ENCODE measurements at regions not wholly inside any gene's neighbourhood (a gene's known extent, or its start where the extent isn't known, plus 50 kb on each side); places are given as distances from the start of the nearest gene placed in this dataset.

- intact Hi-C loops (cut with DNase I; ENCODE audit: low total_unique reads): no loop called here
- no peak for DNase-seq
- Histone ChIP-seq H3K9me3 (peaks cover 0 to 13% (median 9%) of the 10 kb centered on the region in 4 donors), H3K36me3 (no peaks in the 10 kb centered on the region), H3K27me3 (peaks cover 0 to 31% (median 0%) of the 10 kb centered on the region in 3 donors), H3K4me3 (no peak overlapping the region), H3K27ac (peak overlapping the region in 1 of 5 donors; percentile 3), H3K4me1 (peaks cover 0 to 13% (median 9%) of the 10 kb centered on the region in 4 donors)
- no peak for TF ChIP-seq EP300 (IDR thresholded peaks at IDR 0.05)
- 43 to 54% (median 48%) methylated on average over 6 of the region's 6 CpGs for WGBS, 5 donors
Observed at GRCh38 chr20:58054082-58054779, 174.2 kb downstream of the ANKRD60 start.

DNA sequence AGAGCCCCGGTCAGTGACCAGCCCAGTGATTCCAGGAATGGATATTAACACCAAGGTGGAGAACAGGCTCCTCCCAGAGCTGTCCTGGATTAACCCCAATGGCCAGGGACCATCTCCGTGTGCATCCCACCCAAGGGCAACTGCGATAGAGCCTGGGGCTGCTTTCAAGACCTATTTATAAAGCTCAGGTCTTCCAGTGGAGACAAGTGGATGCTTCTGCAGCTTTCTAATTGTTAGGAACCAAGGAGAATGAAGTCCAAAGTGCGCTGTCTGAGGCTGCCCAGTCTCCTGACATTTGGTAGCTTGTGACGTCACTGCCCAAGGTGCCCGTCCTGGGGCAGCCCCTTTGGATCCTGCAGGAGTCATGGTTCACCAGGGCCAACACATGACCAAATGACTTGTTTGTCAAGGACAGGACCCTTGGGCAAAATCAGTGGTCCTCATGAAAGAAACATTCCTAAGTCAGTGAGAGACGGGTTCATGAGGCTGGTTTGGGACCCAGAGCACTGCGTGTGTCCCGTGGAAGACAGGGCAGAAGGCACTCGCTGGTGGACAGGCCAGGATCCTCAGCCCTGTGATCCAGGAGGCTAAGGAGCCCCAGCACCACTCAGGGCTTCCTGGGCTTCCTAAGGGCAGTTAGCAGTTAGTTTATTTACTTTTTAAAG lies 174.9 kb downstream of the ANKRD60 start:
- Histone ChIP-seq H3K27me3 (peaks cover 0 to 27% (median 0%) of the 10 kb centered on the region in 3 donors), H3K9me3 (peaks cover 0 to 13% (median 9%) of the 10 kb centered on the region in 4 donors), H3K27ac (no peak overlapping the region), H3K36me3 (no peaks in the 10 kb centered on the region), H3K4me3 (no peak overlapping the region), H3K4me1 (peaks cover 0 to 13% (median 9%) of the 10 kb centered on the region in 4 donors)
- WGBS, 5 donors: 84 to 90% (median 85%) methylated on average over 10 of the region's 10 CpGs
- intact Hi-C loops (cut with DNase I; ENCODE audit: low total_unique reads): no loop called here
- TF ChIP-seq POLR2AphosphoS5 (IDR thresholded peaks at IDR 0.05) (no peak), EP300 (IDR thresholded peaks at IDR 0.05) (no peak), CTCF (IDR thresholded peaks at IDR 0.05) (no peak), POLR2A (IDR thresholded peaks at IDR 0.05) (no peak)
- DNase-seq: no peak

DNA sequence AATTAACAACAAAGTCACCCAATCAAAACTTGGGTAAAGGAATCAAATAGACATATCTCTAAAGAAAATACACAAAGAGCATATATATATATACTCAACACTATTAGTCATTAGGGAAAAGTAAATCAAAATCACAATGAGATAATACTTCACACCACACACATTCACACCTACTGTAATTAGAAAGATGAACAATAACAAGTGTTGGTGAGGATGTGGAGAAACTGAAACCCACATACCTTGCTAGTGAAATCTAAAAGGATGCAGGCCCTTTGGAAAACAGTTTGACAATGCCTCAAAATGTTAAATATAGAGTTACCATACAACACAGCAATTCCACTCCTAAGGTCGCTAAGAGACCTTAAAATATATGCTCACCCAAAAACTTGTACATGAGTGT lies 177.1 kb downstream of the ANKRD60 start:
- no peak for DNase-seq
- intact Hi-C loops (cut with DNase I; ENCODE audit: low total_unique reads): no loop called here
- Histone ChIP-seq H3K27ac (no peak overlapping the region), H3K4me3 (no peak overlapping the region), H3K36me3 (no peaks in the 10 kb centered on the region), H3K4me1 (peaks cover 0 to 13% (median 9%) of the 10 kb centered on the region in 4 donors), H3K9me3 (peaks cover 0 to 13% (median 9%) of the 10 kb centered on the region in 4 donors), H3K27me3 (peaks cover 0 to 17% (median 0%) of the 10 kb centered on the region in 3 donors)
- TF ChIP-seq POLR2A (IDR thresholded peaks at IDR 0.05): no peak
- 25 to 82% (median 61%) methylated on average over 1 of the region's 1 CpG for WGBS, 5 donors

GRCh38 chr20:58048096-58048702 lies 180.3 kb downstream of the ANKRD60 start:
- peak in 1 of 2 donors; percentile 72 for DNase-seq
- Histone ChIP-seq H3K9me3 (peaks cover 0 to 13% (median 9%) of the 10 kb centered on the region in 4 donors), H3K4me3 (no peak overlapping the region), H3K4me1 (no peaks in the 10 kb centered on the region), H3K27ac (no peak overlapping the region), H3K36me3 (no peaks in the 10 kb centered on the region), H3K27me3 (peaks cover 0 to 16% (median 0%) of the 10 kb centered on the region in 3 donors)
- TF ChIP-seq EP300 (IDR thresholded peaks at IDR 0.05): no peak
- TF ChIP-seq CTCF (IDR thresholded peaks at IDR 0.05): no peak
- TF ChIP-seq POLR2A (IDR thresholded peaks at IDR 0.05): no peak
- TF ChIP-seq POLR2AphosphoS5 (IDR thresholded peaks at IDR 0.05): no peak
- WGBS, 5 donors: 25 to 47% (median 34%) methylated on average over 3 of the region's 3 CpGs
- intact Hi-C loops (cut with DNase I; ENCODE audit: low total_unique reads): no loop called here

- 77 to 88% (median 81%) methylated on average over 3 to 5 of the region's 5 CpGs for WGBS, 5 donors
- intact Hi-C loops (cut with DNase I; ENCODE audit: low total_unique reads): no loop called here
- Histone ChIP-seq H3K27me3 (peaks cover 0 to 19% (median 0%) of the 10 kb centered on the region in 3 donors), H3K9me3 (peaks cover 0 to 7% (median 2%) of the 10 kb centered on the region in 4 donors), H3K4me3 (no peak overlapping the region), H3K36me3 (no peaks in the 10 kb centered on the region), H3K27ac (no peak overlapping the region), H3K4me1 (no peaks in the 10 kb centered on the region)
- no peak for DNase-seq
- TF ChIP-seq CTCF (IDR thresholded peaks at IDR 0.05) (no peak), POLR2A (IDR thresholded peaks at IDR 0.05) (no peak), EP300 (IDR thresholded peaks at IDR 0.05) (no peak), POLR2AphosphoS5 (IDR thresholded peaks at IDR 0.05) (no peak)
Observed at GRCh38 chr20:58046311-58046710, 182.1 kb downstream of the ANKRD60 start.
